Fibroblast of skin of right quadriceps (primary cell): ENCODE measurements at regions not wholly inside any gene's neighbourhood (a gene's known extent, or its start where the extent isn't known, plus 50 kb on each side); places are given as distances from the start of the nearest gene placed in this dataset.
A peak's percentile ranks its signal among the peaks of the same experiment; 100 is the strongest.
"Not testable (repeated sequence)": the region's sequence is repeated elsewhere in the genome, so short reads cannot be mapped to it uniquely, and the experiment has no call there.

Source experiments
- DNase-seq: peaks from one replicate; pipeline ENCODE4 v3.0.0-alpha.2; 2013

- not testable (repeated sequence) for DNase-seq
Observed at GRCh38 chr12:9543341-9543740, 64.4 kb downstream of the KLRB1 start.

DNA sequence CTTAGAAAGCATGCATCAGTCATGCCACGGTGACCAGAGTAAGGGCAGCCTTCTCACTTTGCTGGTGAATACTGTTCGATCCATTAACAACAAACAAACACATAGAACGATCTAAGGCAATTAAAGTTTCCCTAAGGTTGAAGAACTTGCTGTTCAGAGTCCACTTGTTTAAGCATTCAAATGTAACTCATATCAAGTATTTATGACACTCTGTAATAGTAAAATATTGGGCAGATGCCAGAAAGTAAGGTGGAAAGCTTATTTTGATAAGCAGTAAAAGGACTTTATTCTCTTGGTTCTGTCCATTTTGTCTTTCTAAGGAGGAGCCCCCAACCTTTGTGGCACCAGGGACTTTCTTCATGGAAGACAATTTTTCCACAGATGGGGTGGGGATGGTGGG is 64.9 kb downstream of the KLRB1 start:
- DNase-seq = not testable (repeated sequence)

GRCh38 chr12:9515925-9516324 is 91.8 kb downstream of the KLRB1 start:
- DNase-seq = not testable (repeated sequence)

- DNase-seq = not testable (repeated sequence)
Observed at GRCh38 chr12:9512695-9513094, 95.0 kb downstream of the KLRB1 start.

DNA sequence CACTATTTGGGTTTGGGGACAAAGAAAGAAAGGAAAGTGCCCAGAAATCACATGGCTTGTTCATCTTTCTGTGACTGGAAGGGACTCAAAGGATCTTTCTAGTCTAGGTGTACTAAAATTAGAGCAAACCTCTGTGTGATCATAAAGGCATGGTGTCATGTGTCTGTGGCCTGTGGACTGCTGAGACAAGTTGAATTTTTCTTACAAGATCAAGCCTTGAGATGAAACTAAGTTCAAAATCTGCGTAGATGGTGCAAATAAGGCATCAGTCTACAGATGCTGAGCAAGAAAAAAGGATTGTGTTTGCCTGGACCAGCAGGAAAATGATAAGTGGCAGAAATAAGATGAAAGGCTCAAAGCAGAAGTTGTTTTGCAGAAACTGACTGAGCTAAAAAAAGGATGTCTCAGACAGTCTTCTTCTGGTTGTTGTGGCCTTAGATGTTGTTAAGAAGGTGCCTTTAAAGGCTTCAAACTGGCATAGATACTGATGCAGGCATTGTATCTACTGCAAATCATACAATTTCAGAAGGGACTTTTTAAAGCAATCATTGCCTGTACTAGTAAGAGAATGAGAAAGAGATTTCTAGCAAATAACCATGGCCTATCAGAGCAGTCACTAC is 97.2 kb downstream of the KLRB1 start:
- not testable (repeated sequence) for DNase-seq

DNA sequence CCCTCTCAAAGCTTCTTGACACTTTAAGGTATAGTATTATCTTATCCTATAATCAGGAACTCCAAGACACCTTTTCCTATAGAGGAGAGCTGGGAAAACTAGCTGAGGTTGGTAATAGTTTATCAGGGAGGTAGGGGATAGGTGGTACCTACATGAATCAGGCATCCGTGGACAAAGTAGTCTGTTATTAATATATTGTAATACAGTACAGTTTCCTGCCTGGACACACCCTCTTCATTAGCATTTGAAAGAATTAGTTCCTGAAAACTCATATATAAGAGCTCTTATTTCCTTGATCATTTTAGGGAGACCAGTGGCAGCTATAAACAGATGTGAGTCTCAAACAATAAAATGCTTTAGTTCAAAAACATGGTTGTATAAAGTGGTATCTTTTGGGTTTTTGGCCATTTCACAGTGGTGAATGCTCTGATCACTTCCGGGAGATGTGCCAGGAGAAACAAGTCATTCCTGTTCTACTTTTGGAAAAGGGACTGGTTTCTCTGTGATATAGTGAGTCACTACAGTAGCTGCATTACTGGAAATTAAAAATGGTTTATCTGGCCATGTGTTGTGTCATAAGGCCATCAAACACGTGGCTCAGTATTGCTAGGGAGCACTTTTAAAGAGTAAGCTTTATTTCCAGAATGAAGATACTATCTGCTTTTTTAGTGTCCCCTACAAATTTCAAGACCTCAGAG is 98.1 kb downstream of the KLRB1 start:
- peak; percentile 68 for DNase-seq

DNA sequence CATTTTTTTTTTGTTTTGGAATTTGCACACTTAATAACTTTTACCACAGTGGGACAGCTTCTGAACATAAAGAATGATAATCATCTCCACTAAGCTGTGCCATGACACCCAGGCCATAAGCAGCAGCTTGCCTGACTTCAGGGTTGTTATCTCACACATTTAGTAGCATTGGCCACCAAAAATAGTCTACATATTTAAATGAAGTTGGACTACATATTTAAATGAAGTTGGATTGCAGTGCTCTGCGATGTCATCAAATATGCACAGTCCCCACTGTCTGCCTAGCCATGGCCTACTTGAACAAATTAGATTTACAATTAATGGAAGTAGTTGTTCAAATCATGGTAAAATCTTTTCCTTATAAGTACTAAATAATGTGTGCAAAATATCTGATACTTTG is 101.0 kb downstream of the KLRB1 start:
- no peak for DNase-seq

DNA sequence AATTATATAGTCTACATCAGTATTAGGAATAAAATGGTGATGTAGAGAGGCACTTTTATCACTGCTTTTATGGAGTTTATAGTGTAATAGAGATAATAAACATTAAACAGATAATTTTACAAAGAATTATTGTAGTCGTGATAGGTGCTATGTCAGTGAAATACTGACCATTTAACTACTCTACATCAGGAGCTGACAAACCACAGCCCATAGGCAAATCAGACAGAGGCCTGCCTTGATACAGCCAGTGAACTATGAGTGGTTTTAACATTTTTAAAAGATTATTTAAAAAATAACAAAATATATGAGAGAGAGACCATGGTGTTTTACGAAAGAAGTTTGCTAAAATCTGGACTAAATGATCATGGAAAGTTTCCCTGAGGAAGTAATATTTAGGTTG is 104.3 kb downstream of the KLRB1 start:
- not testable (repeated sequence) for DNase-seq

DNA sequence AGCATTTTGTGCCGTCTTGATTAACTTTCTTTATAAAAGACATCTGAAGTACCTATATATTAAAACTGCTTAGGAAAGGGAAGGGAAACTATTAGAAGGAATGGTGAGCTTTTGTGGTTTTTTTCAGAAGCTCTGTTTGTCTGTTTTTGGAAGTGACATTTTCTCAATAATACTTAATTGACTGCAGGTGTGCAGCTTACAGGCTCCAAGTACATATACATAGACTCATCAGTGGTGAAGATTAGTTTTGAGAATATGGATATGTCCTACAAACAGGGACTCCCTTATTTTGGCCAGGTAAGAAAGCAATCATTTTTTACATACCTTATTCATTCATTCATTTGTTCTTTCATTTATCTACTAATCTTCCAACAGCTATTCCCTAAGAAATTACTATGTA is 104.9 kb downstream of the KLRB1 start:
- not testable (repeated sequence) for DNase-seq

GRCh38 chr12:9493325-9493724 is 114.4 kb downstream of the KLRB1 start:
- DNase-seq = not testable (repeated sequence)

GRCh38 chr12:9481289-9481688 is 126.4 kb downstream of the KLRB1 start:
- not testable (repeated sequence) for DNase-seq

- DNase-seq = not testable (repeated sequence)
Observed at GRCh38 chr12:9474197-9474596, 133.5 kb downstream of the KLRB1 start.

DNA sequence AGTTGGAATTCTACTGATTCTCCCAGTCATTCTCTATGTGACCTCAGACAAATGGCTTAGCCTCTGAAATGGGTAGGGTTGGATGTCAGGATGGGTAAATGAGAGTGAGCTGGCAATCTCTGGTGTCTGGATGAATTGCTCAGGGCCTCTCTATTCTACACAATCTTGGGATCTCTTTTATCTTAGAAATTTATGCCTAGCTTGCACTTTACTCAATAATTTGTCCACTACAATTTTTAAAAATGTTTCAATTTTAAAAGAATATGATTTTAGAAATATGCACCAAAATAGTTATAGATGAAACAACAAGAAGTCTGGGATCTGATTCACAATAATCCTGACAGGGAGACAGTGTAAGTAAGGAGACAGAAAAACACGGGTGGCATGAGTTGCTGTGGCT is 134.1 kb downstream of the KLRB1 start:
- DNase-seq = not testable (repeated sequence)

DNA sequence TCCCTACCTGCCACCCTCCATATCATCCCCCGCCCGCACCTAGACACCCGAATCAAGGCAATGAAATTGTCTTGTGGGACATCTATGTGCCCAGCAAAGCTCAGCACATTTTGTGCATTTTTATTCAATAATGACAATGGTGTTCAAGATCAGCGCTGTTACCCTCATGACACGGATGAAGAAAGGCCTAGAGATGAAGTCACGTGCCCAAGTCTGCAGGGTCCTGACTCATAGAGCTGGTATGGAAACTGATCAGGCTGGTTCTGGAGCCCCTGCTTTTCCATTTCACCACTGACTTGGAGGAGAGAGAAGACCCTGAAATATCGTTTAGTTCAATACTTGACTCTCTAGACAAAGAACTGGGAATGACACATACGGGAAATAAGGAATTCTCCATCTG is 136.2 kb downstream of the KLRB1 start:
- not testable (repeated sequence) for DNase-seq

- DNase-seq = not testable (repeated sequence)
Observed at GRCh38 chr12:9470367-9470766, 137.3 kb downstream of the KLRB1 start.

DNA sequence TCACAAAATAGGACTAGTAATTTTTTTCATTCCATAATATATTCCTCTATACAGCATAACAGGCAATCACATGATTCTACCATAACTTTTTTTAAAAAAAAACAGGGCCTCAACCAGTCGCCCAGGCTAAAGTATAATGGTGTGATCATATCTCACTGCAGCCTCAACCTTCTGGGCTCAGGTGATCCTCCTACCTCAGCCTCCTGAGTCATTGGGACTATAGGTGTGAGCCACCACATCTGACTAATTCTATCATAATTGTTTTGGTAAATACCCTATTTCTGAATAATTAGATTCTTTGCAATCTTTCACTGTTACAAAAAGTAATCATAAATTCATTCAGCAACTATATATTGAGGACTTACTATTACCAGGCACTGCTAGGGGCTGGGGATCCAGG is 137.8 kb downstream of the KLRB1 start:
- not testable (repeated sequence) for DNase-seq

- DNase-seq = not testable (repeated sequence)
Observed at GRCh38 chr12:9469463-9469862, 138.3 kb downstream of the KLRB1 start.

DNA sequence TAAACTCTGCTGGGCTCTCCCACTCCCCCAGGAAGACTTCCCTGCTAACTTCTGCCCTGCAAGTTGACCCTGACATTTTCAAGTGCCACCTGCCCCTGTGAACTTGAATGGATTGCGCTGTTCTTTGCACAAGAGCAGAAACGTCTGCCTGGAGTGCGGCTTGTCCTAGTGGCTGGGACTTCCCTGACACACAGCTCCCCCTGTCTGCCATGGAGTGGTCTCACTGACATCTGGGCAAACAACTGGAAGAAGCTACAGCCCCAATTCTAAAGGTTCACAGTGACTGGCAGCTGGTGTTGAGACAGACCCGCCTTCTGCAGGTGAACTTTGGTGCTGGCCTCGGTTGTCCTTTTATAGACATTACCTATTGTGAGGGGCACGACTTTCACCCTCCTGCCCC is 138.7 kb downstream of the KLRB1 start:
- peak; percentile 34 for DNase-seq

GRCh38 chr12:9468144-9468543 is 139.6 kb downstream of the KLRB1 start:
- not testable (repeated sequence) for DNase-seq

DNA sequence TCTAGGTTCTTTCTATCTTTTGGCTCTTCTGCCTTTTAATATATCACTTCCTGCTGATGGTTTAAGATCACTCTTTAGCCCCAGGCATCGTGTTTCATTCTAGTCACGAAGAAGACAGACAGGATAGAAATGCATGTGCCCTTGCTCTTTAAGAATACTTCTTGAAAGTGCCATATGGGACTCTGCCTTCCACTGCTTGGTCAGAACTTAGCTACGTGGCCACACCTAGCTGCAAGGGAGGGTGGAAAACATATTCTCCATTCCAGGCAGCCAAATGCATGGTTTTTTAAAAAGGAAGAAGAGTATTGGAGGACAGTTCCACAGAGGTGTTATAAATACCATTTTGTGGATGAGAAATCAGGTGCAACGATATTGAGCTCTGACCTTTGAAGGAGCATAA is 143.3 kb downstream of the KLRB1 start:
- no peak for DNase-seq

DNA sequence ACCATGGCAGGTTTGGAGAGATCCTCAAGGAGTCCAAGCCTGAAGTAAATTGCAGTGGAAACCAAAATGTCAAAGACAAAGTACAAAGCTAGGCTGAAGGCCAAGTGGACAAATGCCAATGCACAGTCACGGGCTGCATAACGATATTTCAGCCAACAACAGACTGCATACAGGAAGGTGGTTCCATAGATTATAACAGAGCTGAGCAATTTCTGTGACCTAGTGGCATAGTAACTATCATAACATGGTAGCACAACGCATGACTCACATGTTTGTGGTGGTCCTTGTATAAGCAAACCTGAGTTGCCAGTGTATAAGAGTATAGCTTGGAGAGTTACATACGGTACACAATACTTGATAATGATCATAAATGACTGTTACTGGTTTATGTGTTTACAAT is 152.2 kb downstream of the KLRB1 start:
- not testable (repeated sequence) for DNase-seq

DNA sequence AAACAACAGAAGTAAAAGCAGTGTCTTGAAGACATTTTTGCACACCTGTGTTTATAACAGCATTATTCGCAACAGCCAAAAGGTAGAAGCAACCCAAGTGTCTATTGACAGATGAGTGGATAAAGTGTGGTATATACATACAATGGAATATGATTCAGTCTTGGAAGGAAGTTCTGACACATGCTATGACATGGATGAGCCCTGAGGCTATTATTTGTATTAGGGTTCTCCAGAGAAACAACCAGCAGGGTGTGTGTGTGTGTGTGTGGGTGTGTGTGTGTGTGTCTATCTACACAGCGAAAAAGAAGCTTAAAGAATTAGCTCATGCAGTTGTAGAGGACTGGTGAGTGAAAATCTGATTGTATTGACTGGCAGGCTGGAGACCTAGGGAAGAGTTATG is 153.7 kb downstream of the KLRB1 start:
- not testable (repeated sequence) for DNase-seq

- DNase-seq = not testable (repeated sequence)
Observed at GRCh38 chr12:9450127-9450567, 157.6 kb downstream of the KLRB1 start.

GRCh38 chr12:9449657-9450126 is 158.0 kb downstream of the KLRB1 start:
- not testable (repeated sequence) for DNase-seq
